A549 (cell line): ENCODE measurements at regions not wholly inside any gene's neighbourhood (a gene's known extent, or its start where the extent isn't known, plus 50 kb on each side); places are given as distances from the start of the nearest gene placed in this dataset.

Experiments used
- ATAC-seq, 2 experiments: fragments of 200-7000 bp in 1 of 2; fragments of >200 bp in 1 of 2; cut with Nextera tagmentation in 1 of 2; cut with Tn5 transposase in 1 of 2; 3 replicates each; pipeline versions ENCODE4 v1.8.0 to v1.9.1; 2018 to 2020; ENCODE audit warnings: mild to moderate bottlenecking in 1 of 2, moderate library complexity in 1 of 2
- CTCF ChIA-PET: fragments of 300-600 bp; sonication (Branson Sonifier 250); formaldehyde crosslinking; extraction: SDS; loops from one replicate; lab custom pipeline; 2021; ENCODE audit warnings: antibody characterized with exemption, inconsistent platforms; lab: Yijun Ruan, JAX
- POLR2A ChIA-PET: fragments of 350-600 bp; formaldehyde crosslinking; extraction: SDS; loops from one replicate; lab custom pipeline; 2021; ENCODE audit warnings: antibody characterized with exemption, inconsistent platforms; lab: Yijun Ruan, JAX
- DNase-seq, 2 experiments: peaks; one replicate each; pipeline versions ENCODE4 v3.0.0 to v3.0.0-alpha.2; 2011 to 2016; ENCODE audit warnings: low read depth in 1 of 2, low spot score in 1 of 2
- FAIRE-seq: peaks from 2 replicates; lab custom pipeline; 2011; peaks lifted over from hg19 to GRCh38; lab: Jason Lieb, UNC
- H3K27ac ChIP-seq, 2 experiments: fragments of >200 bp; sonication (Bioruptor Twin); formaldehyde crosslinking; 3 replicates each; pipeline ENCODE4 v1.5.1; 2016 to 2017
- H3K4me1 ChIP-seq: fragments of >200 bp; sonication (Bioruptor Twin); formaldehyde crosslinking; 3 replicates; pipeline ENCODE4 v1.6.1; 2016
- H3K4me2 ChIP-seq: fragments of >200 bp; sonication (Bioruptor Twin); formaldehyde crosslinking; 3 replicates; pipeline ENCODE4 v1.6.1; 2016
- H3K4me3 ChIP-seq: fragments of >200 bp; sonication (Bioruptor Twin); formaldehyde crosslinking; 3 replicates; pipeline ENCODE4 v1.5.1; 2016
- H3K9me3 ChIP-seq: fragments of >200 bp; sonication (Bioruptor Twin); formaldehyde crosslinking; 3 replicates; pipeline ENCODE4 v1.6.1; 2016
- CHD2 ChIP-seq: fragments of 150-350 bp; IDR thresholded peaks from 2 replicates; pipeline ENCODE4 v1.6.1; 2014; ENCODE audit warnings: low read length; ENCODE audit not compliant: partially characterized antibody
- CHD4 ChIP-seq: fragments of 200-600 bp; sonication (generic); IDR thresholded peaks from 2 replicates; pipeline ENCODE4 v1.6.1; 2016; ENCODE audit warnings: antibody characterized with exemption, mild to moderate bottlenecking, borderline replicate concordance
- CTCF ChIP-seq: fragments of >200 bp; sonication (Bioruptor Twin); formaldehyde crosslinking; IDR thresholded peaks from 3 replicates; pipeline ENCODE4 v1.5.1; 2016
- E2F6 ChIP-seq: IDR thresholded peaks from 2 replicates; pipeline ENCODE4 v1.6.1; 2012; ENCODE audit warnings: low read depth, borderline replicate concordance
- EHMT2 ChIP-seq: fragments of 200-600 bp; sonication (generic); IDR thresholded peaks from 2 replicates; pipeline ENCODE4 v1.6.1; 2016; ENCODE audit warnings: antibody characterized with exemption, low read depth, mild to moderate bottlenecking, moderate library complexity
- EP300 ChIP-seq, 2 experiments: fragments of >200 bp; sonication (Bioruptor Twin); formaldehyde crosslinking; IDR thresholded peaks; 2 replicates in 1 of 2; 3 replicates in 1 of 2; pipeline ENCODE4 v1.6.1; 2016 to 2017
- ESRRA ChIP-seq: fragments of 150-350 bp; IDR thresholded peaks from 2 replicates; pipeline ENCODE4 v1.6.1; 2014; ENCODE audit warnings: mild to moderate bottlenecking, low read length, borderline replicate concordance
- FOSB ChIP-seq: fragments of 250-450 bp; sonication (Bioruptor Pico); IDR thresholded peaks from 2 replicates; pipeline ENCODE4 v1.5.0; 2020; ENCODE audit warnings: mild to moderate bottlenecking, moderate library complexity
- FOXS1 ChIP-seq: fragments of 250-450 bp; sonication (Bioruptor Pico); IDR thresholded peaks from 2 replicates; pipeline ENCODE4 v1.5.0; 2020; ENCODE audit warnings: mild to moderate bottlenecking, moderate library complexity
- GATA3 ChIP-seq: IDR thresholded peaks from 2 replicates; pipeline ENCODE4 v1.6.1; 2012; ENCODE audit warnings: borderline replicate concordance
- HDAC2 ChIP-seq: fragments of 200-600 bp; sonication (generic); IDR thresholded peaks from 2 replicates; pipeline ENCODE4 v1.6.1; 2016
- HES2 ChIP-seq: fragments of >200 bp; sonication (Bioruptor Twin); formaldehyde crosslinking; IDR thresholded peaks from 2 replicates; pipeline ENCODE4 v1.6.1; 2016
- HOXA7 ChIP-seq: fragments of 250-450 bp; sonication (Bioruptor Pico); IDR thresholded peaks from 2 replicates; pipeline ENCODE4 v1.5.0; 2020; ENCODE audit warnings: mild to moderate bottlenecking, moderate library complexity
- HOXB5 ChIP-seq: fragments of 250-450 bp; sonication (Bioruptor Pico); IDR thresholded peaks from 2 replicates; pipeline ENCODE4 v1.5.0; 2020; ENCODE audit warnings: mild to moderate bottlenecking, moderate library complexity
- MAFK ChIP-seq: fragments of 450-650 bp; IDR thresholded peaks from 2 replicates; pipeline ENCODE4 v1.6.1; 2014; ENCODE audit not compliant: partially characterized antibody
- MAZ ChIP-seq: fragments of 150-350 bp; IDR thresholded peaks from 2 replicates; pipeline ENCODE4 v1.6.1; 2014; ENCODE audit warnings: antibody characterized with exemption, low read depth, low read length, borderline replicate concordance
- MYC ChIP-seq: IDR thresholded peaks from 2 replicates; pipeline ENCODE4 v1.6.1; 2012; ENCODE audit warnings: mild to moderate bottlenecking, inconsistent platforms, low read length, improper control_type of control experiment, borderline replicate concordance
- POLR2AphosphoS2 ChIP-seq: conservative IDR thresholded peaks from 2 replicates; pipeline ENCODE4 v1.6.1; 2012; ENCODE audit warnings: low read length, improper control_type of control experiment, inconsistent platforms
- RCOR1 ChIP-seq: fragments of 150-350 bp; IDR thresholded peaks from 2 replicates; pipeline ENCODE4 v1.6.1; 2014; ENCODE audit warnings: antibody characterized with exemption, low read length, low read depth
- REST ChIP-seq: fragments of 200-600 bp; sonication (generic); IDR thresholded peaks from 2 replicates; pipeline ENCODE4 v1.6.1; 2016; ENCODE audit warnings: antibody characterized with exemption, mild to moderate bottlenecking, moderate library complexity
- RFX5 ChIP-seq: fragments of 450-650 bp; IDR thresholded peaks from 2 replicates; pipeline ENCODE4 v1.7.1; 2014; ENCODE audit warnings: antibody characterized with exemption, mild to moderate bottlenecking, moderate library complexity
- SREBF2 ChIP-seq: fragments of 450-650 bp; IDR thresholded peaks from 2 replicates; pipeline ENCODE4 v1.6.1; 2014; ENCODE audit warnings: mild to moderate bottlenecking, moderate library complexity
- TP53 ChIP-seq: fragments of 250-450 bp; sonication (Bioruptor Pico); IDR thresholded peaks from 2 replicates; pipeline ENCODE4 v1.5.0; 2021; ENCODE audit warnings: mild to moderate bottlenecking, moderate library complexity
- ZFP36 ChIP-seq: fragments of 450-650 bp; IDR thresholded peaks from 2 replicates; pipeline ENCODE4 v1.6.1; 2014; ENCODE audit warnings: borderline replicate concordance; ENCODE audit not compliant: partially characterized antibody
- WGBS: methylation state at CpG from one replicate; pipeline ENCODE4 v1.1.6; 2017; ENCODE audit errors: missing lambda C conversion rate; 5-methylcytosine and 5-hydroxymethylcytosine counted together
- TF ChIP-seq, protein P1 (sequence below): fragments of 150-350 bp; IDR thresholded peaks from 2 replicates; pipeline ENCODE4 v1.6.1; 2014; ENCODE audit warnings: low read depth, mild to moderate bottlenecking, low read length
- TF ChIP-seq, protein P2 (sequence below): fragments of 250-450 bp; sonication (Bioruptor Pico); IDR thresholded peaks from 2 replicates; pipeline ENCODE4 v1.5.0; 2021; ENCODE audit warnings: mild to moderate bottlenecking, moderate library complexity, borderline replicate concordance

GRCh38 chr9:126017758-126018157, 270.6 kb downstream of the PBX3 start:
- ATAC-seq (no peak), FAIRE-seq (no peak), DNase-seq (no peak)
- H3K9me3 ChIP-seq: no peaks in the 10 kb centered on the region
- ChIA-PET CTCF (interaction anchor here (2.1 kb wide), 1 partner anchor 10 kb away, joined by 5 read pairs; no protein-coding TSS in a partner anchor), POLR2A (no interaction called here)
- TF ChIP-seq RCOR1: no peak
- no peak for TF ChIP-seq RFX5
- TF ChIP-seq SREBF2: no peak
- TF ChIP-seq CTCF: no peak
- TF ChIP-seq FOXS1: no peak
- no peak for TF ChIP-seq FOSB (CRISPR knock-in tag)
- TF ChIP-seq, protein P1, sequence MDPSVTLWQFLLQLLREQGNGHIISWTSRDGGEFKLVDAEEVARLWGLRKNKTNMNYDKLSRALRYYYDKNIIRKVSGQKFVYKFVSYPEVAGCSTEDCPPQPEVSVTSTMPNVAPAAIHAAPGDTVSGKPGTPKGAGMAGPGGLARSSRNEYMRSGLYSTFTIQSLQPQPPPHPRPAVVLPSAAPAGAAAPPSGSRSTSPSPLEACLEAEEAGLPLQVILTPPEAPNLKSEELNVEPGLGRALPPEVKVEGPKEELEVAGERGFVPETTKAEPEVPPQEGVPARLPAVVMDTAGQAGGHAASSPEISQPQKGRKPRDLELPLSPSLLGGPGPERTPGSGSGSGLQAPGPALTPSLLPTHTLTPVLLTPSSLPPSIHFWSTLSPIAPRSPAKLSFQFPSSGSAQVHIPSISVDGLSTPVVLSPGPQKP: no peak
- no peak for TF ChIP-seq E2F6
- TF ChIP-seq HOXA7 (CRISPR knock-in tag): no peak
- no peak for TF ChIP-seq EP300 (IDR thresholded peaks at IDR 0.05)
- no peak for TF ChIP-seq GATA3
- no peak for TF ChIP-seq MYC
- no peak for TF ChIP-seq CHD4
- no peak for TF ChIP-seq REST
- TF ChIP-seq MAFK: no peak
- TF ChIP-seq ESRRA: no peak
- no peak for TF ChIP-seq EHMT2
- H3K4me2 ChIP-seq: no peak overlapping the region
- WGBS: 74% methylated on average over 4 of the region's 4 CpGs
- no peaks in the 10 kb centered on the region for H3K4me1 ChIP-seq
- no peak overlapping the region for H3K4me3 ChIP-seq
- no peak overlapping the region for H3K27ac ChIP-seq

DNA sequence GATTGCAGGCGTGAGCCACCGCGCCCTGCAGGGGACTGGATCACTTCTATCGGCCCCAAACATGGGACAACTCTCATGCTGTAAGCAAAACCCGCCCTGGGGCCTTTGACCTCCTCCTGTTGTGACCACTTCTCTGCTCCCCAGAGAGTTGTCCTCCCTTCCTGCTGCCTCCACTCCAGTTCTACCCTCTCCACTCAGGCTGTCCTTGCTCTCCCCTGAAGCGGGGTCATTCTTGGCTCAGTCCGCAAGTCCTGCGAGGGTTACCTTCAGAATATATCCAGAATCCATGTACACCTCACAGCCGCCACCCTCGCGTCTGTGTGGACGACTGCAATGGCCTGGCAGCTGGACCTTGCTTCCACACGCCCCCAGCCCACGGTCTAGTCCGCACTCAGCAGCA, 273.7 kb downstream of the PBX3 start:
- ATAC-seq (no peak), FAIRE-seq (no peak), DNase-seq (no peak)
- TF ChIP-seq RCOR1: no peak
- TF ChIP-seq ESRRA: no peak
- TF ChIP-seq HOXB5 (CRISPR knock-in tag): no peak
- no peak for TF ChIP-seq HDAC2
- TF ChIP-seq MAFK: no peak
- no peak for TF ChIP-seq MAZ
- TF ChIP-seq CHD2: no peak
- TF ChIP-seq ZFP36: no peak
- TF ChIP-seq, protein P2, sequence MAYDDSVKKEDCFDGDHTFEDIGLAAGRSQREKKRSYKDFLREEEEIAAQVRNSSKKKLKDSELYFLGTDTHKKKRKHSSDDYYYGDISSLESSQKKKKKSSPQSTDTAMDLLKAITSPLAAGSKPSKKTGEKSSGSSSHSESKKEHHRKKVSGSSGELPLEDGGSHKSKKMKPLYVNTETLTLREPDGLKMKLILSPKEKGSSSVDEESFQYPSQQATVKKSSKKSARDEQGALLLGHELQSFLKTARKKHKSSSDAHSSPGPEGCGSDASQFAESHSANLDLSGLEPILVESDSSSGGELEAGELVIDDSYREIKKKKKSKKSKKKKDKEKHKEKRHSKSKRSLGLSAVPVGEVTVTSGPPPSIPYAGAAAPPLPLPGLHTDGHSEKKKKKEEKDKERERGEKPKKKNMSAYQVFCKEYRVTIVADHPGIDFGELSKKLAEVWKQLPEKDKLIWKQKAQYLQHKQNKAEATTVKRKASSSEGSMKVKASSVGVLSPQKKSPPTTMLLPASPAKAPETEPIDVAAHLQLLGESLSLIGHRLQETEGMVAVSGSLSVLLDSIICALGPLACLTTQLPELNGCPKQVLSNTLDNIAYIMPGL (CRISPR knock-in tag): no peak
- TF ChIP-seq TP53 (CRISPR knock-in tag): no peak
- TF ChIP-seq HES2: no peak
- no peak for TF ChIP-seq RFX5
- TF ChIP-seq POLR2AphosphoS2: no peak
- Histone ChIP-seq H3K4me1 (no peaks in the 10 kb centered on the region), H3K4me2 (no peak overlapping the region), H3K27ac (no peak overlapping the region), H3K4me3 (no peak overlapping the region), H3K9me3 (no peaks in the 10 kb centered on the region)
- ChIA-PET POLR2A (no interaction called here), CTCF (no interaction called here)
- WGBS: 79% methylated on average over 15 of the region's 15 CpGs
